H1 (cell line): ENCODE measurements at regions not wholly inside any gene's neighbourhood (a gene's known extent, or its start where the extent isn't known, plus 50 kb on each side); places are given as distances from the start of the nearest gene placed in this dataset.

Source experiments
- CHD1 ChIP-seq: IDR thresholded peaks from 2 replicates; pipeline ENCODE4 v1.6.1; 2012; ENCODE audit warnings: low read depth, low read length, improper control_type of control experiment
- CHD2 ChIP-seq: IDR thresholded peaks from 2 replicates; pipeline ENCODE4 v1.6.1; 2012; ENCODE audit warnings: low read length, improper control_type of control experiment
- CHD7 ChIP-seq: fragments of 300-600 bp; sonication (generic); IDR thresholded peaks from 2 replicates; pipeline ENCODE4 v1.7.1; 2012; ENCODE audit warnings: low read length, moderate library complexity, mild to moderate bottlenecking, inconsistent platforms; ENCODE audit not compliant: insufficient replicate concordance
- EZH2 ChIP-seq: fragments of 200-600 bp; sonication (generic); IDR thresholded peaks from 2 replicates; pipeline ENCODE4 v1.7.1; 2012; ENCODE audit warnings: low read depth, mild to moderate bottlenecking, moderate library complexity, low read length, inconsistent platforms; ENCODE audit not compliant: severe bottlenecking
- KDM1A ChIP-seq: fragments of 200-600, 300-600 bp; sonication (generic); IDR thresholded peaks from 2 replicates; pipeline ENCODE4 v1.7.1; 2016; ENCODE audit warnings: mild to moderate bottlenecking, low read length, borderline replicate concordance
- POLR2AphosphoS5 ChIP-seq: IDR thresholded peaks from 2 replicates; pipeline ENCODE4 v1.6.1; 2011; ENCODE audit warnings: low read depth, low read length
- SP4 ChIP-seq: IDR thresholded peaks from 2 replicates; pipeline ENCODE4 v1.6.1; 2012; ENCODE audit warnings: low read length, inconsistent platforms
- TAF1 ChIP-seq: IDR thresholded peaks from 2 replicates; pipeline ENCODE4 v1.6.1; 2011; ENCODE audit warnings: mild to moderate bottlenecking, low read depth, low read length
- TBP ChIP-seq: IDR thresholded peaks from 2 replicates; pipeline ENCODE4 v1.6.1; 2011; ENCODE audit warnings: low read depth, low read length, improper control_type of control experiment
- TCF12 ChIP-seq: IDR thresholded peaks from 2 replicates; pipeline ENCODE4 v1.6.1; 2011; ENCODE audit warnings: low read depth, mild to moderate bottlenecking, low read length

GRCh38 chr2:10517351-10518043 is 69.4 kb upstream of the ODC1 start (continued):
- TF ChIP-seq CHD7 = no peak
- TF ChIP-seq KDM1A = no peak
- no peak for TF ChIP-seq TBP
- TF ChIP-seq SP4 = no peak
- no peak for TF ChIP-seq TCF12
- TF ChIP-seq CHD2 = no peak
- TF ChIP-seq TAF1 = no peak
- no peak for TF ChIP-seq POLR2AphosphoS5
- no peak for TF ChIP-seq CHD1
- no peak for TF ChIP-seq EZH2
